ENCODE measurements at regions not wholly inside any gene's neighbourhood (a gene's known extent, or its start where the extent isn't known, plus 50 kb on each side); places are given as distances from the start of the nearest gene placed in this dataset.

DNA sequence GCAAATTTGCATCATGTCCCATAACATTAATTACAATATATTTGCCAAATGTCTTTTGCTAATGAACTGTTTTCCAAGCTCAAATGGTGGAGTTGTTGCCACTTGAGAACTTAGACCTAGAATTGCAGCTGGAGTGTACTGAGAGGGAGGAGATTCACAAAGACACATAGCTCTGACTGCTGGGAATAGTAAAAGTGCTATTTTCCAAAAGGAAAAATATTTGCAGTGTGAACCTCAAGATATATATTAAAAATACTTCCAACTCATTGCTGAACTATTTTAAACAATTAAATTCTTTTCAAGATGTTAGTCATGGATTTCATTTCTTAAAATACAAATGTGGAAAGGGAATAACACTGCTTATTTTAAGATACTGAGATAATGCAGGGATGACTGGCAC, 666.8 kb upstream of the ARPP21 start:
- DNase-seq (ENCODE audit: low read depth), result no peak

DNA sequence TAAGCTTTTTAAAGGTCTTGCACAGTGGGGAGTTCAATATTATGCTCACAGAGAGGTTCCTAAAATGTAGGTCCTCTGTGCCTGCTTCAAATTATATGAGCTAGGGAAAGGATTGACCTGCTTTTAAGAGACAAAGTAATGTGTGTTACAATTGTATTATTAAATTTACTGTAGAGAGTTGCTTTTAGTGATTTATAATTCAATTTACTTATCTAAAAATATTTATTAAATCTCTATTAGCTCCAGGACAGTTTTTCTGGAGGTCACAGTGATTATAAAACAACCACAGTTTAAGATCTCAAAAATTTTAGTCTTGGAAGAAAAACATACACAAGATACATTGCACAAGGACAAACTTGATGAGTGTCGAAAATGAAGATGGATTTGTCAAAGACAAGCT, 665.7 kb upstream of the ARPP21 start:
- no peak for DNase-seq (ENCODE audit: low read depth)

DNA sequence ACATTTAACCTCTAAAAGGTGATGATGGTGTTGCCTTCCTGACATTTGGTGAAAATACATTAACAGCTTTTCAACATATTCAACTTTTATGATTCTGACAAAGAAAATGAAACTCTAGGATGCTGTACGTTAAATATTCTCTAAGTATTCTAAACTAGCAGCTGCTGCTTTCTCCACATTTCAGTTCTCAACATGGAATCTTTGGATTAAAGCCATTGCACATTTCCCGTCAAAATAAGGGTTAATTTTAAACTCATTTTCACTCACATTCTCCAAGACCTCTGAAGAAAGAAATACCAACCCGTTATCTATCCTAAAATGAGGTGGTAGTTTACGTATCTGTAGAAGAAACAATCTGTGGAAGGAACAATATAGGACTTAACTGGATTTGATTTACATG, 655.7 kb upstream of the ARPP21 start:
- DNase-seq (ENCODE audit: low read depth), result no peak

DNA sequence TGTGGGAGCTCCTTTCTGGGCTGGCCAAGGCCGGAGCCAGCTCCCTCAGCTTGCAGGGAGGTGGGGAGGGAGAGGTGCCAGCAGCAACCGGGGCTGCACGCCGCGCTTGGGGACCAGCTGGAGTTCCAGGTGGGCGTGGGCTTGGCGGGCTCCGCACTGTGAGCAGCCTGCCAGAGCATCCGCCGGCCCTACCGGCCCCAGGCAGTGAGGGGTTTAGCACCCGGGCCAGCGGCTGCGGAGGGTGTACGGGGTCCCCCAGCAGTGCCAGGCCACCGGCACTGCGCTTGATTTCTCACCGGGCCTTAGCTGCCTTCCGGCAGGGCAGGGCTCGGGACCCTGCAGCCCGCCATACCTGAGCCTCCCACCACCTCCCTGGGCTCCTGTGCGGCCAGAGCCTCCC, 651.0 kb upstream of the ARPP21 start:
- DNase-seq (ENCODE audit: low read depth), result no peak

DNA sequence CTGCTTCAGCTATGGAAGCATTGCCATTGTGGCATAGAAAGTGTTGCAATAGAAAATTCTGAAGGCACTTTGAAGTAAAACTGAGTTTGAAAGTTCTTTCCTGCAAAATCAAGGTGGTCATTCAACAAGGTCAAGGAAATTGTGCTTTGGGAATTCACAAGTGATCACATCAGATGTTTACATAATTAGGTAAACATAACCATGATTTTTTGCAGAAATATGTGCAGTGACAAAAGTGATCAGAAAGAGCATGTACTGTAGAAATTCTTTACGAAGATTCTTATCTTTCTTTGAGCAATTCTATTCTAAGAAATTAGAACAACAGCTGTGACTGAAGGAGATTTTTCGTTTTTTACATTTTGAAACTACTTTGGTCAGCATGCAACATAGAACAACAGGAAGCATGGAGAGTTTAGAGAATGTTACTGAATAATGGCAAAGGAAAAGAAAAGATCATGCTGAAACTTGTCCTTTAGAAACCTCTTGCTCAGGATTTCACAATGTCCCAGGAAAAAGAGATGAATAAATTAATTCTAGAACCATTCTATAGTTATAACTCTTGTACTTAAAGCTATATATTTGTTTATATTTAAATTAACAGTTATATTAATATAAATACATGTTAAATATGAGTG, 643.4 kb upstream of the ARPP21 start:
- DNase-seq (ENCODE audit: low read depth), result no peak

DNA sequence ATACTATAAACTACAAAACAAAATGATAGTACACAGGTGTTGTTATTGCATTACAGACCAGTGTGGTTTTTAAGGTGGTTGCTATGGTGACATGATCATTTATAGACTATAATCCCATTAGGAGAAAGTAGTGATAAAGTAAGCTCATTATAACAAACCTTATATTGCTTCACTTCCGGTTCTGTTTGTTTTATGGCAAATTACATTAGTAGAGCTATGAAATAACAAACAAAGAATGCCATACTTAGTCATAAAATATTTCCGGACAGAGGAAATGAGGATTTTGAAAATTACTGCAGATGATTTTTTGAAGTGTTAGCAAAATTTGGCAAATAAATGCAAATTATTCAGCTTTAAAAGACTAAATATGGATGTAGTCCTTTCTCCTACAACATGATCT, 640.4 kb upstream of the ARPP21 start:
- no peak for DNase-seq (ENCODE audit: low read depth)

DNA sequence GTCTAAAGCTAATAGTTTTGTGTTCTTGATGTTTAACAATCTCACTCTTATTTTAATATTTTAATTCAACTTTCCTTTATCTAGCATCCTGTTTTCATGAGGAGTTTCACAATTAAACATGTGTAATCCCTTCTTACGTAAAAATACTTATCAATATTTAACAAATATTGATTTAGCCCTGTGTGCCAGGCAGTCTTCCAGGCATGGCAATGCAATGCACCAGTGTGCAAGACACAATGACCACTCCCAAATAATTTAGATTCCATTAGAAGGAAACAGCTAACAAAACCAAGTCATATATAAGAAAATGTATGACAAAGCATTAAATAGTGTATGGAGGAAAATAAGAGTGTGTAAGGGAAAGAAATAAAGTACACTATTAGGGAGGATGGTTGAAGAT, 627.1 kb upstream of the ARPP21 start:
- DNase-seq (ENCODE audit: low read depth), result no peak

DNA sequence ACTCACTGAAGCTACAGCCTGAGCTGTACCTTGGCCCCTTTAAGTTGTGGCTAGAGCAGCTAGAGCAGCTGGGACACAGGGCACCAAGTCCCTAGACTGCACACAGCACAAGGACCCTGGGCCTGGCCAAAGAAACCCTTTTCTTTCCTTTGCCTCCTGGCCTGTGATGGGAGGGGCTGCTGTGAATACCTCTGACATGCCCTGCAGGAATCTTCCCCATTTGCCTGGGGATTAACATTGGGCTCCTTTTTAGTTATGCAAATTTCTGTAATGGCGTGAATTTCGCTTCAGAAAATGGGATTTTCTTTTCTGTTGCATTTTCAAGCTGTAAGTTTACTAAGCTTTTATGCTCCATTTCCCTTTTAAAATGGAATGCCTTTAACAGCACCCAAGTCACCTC, 611.2 kb upstream of the ARPP21 start:
- no peak for DNase-seq (ENCODE audit: low read depth)

DNA sequence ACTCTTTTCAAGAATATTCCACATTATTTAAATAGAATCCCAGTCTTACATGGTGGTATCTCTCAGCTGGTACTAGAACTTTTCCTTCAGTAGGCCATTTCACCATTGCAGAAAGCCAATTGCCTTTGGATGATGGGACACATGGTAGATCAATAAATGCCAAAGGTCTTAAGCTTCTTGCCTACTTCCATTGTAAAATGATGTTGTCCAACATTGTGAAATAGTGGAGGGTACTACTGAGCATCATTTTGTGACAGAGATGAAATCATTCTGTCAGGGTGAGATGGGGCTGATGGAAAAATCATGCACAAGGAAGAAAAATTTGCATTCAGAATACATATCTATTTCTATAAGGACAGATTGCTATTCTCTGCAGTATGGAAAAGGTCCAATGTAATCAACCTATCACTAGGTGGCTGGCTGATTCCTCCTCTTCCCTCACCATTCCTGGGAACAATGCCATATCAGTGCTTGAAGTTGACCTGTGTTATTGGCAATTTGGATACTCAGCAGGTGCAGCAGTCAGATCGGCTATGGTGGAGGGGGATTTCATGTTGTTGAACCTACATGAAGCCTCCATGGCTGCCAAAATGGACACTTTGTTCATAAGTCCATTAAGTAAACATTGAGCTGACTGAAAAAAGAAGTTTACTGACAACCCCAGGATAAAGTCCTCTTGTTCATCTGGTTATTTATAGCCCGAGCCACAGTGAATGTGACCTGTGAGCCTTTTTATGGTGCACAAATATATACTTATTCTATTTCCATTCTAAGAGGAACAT, 596.9 kb upstream of the ARPP21 start:
- DNase-seq (ENCODE audit: low read depth), result no peak

DNA sequence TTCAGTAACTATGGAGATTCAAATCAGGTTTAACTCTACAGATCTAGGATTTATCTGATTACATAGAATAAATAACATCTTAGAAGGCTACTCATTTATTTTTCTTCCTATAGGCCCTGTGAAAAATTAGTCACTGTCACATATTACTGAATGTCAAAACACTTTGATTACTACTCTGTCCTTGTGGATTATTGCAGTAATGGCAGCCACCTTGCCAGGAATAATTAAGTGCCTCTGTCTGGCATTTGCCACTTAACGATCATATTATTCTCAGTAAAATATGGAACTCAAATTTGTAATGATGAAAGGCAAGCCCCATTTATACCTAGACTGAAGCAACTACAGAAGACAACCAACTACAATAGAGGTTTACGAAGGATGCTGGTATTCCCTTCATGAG, 596.3 kb upstream of the ARPP21 start:
- no peak for DNase-seq (ENCODE audit: low read depth)

DNA sequence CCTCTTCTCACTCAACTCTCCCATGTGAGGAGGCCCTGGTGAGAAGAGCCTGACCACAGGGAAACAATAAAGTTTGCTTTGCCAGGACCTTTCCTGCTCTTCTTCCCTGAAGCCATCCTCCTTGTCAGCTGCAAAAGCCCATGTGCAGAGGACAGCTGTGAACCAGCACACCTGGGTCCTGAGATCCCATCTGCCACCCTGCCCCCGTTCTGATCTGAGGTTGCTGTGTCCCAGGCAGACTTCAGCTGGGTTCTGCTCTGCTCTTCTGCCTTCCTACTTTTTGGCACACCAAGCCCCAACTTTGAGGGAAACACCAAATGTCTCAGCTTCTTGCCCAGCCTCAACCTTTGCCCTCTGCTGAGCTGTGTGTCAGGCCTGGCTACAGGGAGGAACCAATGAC, 595.1 kb upstream of the ARPP21 start:
- no peak for DNase-seq (ENCODE audit: low read depth)

DNA sequence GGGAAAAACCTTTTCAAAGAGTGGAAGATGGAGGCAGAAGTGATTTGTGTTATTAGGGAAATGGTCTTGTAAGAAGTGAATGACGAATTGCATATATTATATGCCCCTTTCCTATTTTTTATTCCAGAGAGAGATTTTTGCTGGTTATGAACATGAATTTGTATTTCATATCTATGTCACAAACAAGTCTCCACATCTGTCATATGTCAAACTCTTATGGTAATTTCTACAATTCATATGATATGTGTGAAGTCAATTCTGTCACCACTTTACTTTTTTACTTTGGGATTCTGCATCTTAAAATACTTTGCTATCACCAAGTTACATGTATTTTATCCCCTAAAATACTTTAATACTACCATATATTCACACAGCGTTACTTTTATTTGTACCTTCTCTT, 594.2 kb upstream of the ARPP21 start:
- DNase-seq (ENCODE audit: low read depth), result no peak

DNA sequence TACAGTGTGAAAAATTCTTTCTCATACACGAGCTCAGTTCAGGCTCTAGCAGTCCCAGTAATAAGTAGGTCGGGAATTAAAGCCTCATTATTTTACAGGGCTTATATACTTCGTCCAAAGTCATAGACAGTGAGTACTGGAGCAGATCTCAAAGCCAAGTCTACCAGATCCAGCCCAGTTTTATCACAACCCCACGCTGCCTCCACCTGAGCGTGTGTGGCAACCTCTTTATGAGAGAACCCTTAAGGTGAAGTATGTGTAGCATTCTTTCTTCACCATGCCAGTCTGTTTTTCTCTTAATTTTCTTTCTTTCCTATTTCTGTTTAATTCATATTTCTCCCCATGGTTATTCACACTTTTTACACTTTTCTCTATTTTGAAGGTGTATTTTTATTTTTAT, 574.6 kb upstream of the ARPP21 start:
- DNase-seq (ENCODE audit: low read depth), result no peak

DNA sequence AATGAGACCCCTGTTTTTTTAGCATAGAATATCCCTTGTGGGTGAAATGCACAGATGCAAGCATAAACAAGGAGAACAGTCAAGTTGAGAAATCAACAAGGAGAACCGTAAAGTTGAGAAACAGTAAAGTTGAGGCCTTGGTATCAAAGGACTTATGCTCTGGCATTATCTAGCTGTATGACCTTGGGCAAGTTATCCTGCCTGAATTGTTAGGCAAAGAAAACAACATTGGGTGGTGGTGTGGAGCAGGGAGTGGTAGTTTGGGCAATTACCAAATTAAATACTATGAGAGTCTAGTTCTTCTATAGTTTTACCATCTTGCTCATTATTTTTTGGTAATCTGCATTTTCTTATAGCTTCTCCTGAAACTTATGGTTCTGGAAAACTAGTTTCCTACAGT, 573.4 kb upstream of the ARPP21 start:
- no peak for DNase-seq (ENCODE audit: low read depth)

DNA sequence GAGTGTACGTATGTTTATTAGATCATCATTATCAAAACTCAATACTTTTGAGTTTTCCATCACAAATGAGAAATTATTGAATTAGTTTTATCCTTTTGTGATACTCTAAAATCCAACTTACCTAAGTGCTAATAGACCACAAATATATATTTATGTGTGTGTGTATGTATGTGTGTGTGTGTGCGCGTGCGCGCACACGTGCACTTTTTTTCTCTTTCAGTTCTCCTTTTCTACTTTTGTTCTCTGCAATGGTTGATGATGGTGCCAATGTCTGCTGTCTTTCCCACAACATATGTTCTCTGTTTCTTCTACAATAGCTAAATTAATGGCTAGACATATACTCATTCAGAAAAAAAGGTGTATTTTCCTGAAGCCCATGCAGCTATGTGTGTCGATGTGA, 571.6 kb upstream of the ARPP21 start:
- DNase-seq (ENCODE audit: low read depth), result no peak

DNA sequence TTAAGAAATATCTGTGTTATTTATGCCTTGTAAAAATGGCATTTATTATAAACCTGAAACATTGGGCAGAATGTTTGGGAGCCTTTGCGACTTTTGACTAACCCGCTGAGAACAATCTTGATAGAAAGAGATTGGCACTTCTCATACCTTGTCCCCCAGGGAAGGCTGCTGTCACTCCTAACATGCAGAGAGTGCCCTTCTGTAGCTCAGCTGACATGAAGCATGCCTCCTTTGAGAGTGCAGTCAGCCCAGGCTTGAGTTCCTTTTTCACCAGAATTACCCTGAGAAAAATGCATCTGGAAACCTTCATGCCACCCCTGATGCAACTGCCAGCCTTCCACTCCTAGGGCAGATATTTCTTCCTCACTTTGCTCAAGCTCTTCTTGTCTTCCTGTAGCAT, 569.2 kb upstream of the ARPP21 start:
- DNase-seq (ENCODE audit: low read depth), result no peak

DNA sequence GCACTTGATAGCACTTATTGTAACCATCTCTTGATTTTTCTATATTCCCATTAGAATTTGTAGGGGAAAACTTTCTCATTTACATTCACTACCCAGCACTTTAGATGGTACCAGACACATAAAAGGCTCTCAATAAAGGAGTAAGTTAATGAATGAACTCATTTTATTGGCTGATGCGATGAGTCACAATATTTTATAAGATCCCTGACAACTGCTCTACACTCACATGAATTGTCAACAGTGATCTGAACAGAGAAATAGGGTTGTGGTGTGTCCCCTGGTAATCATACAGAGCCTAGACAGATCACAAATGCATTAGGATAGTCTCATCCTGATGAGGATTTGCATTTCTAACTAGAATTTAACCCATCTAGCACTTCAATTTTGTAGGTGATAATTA, 567.6 kb upstream of the ARPP21 start:
- DNase-seq (ENCODE audit: low read depth), result no peak

DNA sequence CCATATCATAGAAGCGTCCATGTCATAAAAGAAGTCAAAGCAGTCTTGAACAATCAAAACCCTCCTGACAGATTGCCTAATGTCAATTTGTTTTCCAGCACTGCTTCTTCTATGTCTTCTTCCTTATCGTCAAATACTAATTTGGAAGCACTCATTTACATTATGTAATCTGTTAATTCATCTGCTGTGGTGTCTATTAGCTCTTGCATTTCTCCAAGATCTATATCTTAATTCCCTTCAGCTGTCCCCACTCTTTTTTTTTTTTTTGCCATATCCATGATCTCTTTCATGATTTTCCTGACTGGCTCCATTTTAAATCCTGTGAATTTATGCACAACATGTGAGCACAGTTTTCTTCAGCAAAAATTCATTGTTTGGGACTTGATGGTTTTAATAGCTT, 560.5 kb upstream of the ARPP21 start:
- DNase-seq (ENCODE audit: low read depth), result no peak

DNA sequence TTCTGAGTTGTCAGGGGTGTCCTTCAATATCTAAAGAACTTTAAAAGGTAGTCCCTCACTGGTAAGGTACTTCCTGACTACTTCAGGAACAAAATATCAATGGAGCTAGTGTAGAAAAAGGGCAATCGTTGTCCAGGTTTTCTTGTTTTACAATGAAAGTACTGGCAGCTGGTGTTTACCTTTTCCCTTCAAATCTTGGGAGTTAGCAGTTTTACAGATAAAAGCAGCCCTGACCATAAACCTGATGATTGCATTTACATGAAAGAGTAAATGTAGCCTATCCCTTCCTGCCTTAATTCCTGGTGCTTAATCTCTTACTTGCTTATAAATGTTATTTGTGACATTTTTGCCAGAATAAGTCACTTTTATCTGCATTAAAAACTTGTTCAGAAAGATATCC, 559.9 kb upstream of the ARPP21 start:
- DNase-seq (ENCODE audit: low read depth), result no peak

DNA sequence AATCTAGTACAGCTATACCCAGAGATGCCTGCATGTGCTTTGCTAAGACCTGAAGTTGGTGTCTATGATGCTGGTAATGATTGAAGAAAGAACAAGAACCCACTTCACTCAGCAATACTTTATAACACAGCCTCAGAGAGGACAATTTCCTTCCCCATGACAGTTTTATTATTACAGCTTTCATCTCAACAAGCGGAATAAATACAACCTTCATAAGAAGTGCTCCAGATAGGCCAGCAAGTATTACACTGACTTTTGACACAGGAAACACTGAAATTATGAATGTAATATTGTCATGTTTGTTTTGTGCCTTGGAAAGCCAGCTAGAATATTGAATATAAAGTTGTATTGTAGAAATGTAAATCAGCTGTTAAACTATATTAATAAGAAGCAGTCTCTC, 557.4 kb upstream of the ARPP21 start:
- no peak for DNase-seq (ENCODE audit: low read depth)

DNA sequence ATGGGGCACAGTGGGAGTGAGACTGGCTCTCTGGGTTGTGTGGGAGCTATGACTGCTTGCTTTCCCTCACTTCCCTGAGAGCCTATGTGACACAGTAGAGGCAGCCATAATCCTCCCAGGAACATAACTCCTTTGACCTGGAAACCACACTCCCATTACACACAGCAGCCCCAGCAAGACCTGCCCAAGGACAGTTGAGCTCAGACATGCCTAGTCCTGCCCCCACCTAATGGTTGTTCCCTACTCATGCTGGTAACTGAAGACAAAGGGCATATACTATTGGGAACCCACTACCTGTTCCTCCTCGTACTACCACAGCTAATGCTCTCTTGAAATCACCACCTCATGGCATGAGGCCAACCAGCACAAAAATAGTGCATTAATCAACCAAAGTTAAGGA, 550.4 kb upstream of the ARPP21 start:
- no peak for DNase-seq (ENCODE audit: low read depth)

DNA sequence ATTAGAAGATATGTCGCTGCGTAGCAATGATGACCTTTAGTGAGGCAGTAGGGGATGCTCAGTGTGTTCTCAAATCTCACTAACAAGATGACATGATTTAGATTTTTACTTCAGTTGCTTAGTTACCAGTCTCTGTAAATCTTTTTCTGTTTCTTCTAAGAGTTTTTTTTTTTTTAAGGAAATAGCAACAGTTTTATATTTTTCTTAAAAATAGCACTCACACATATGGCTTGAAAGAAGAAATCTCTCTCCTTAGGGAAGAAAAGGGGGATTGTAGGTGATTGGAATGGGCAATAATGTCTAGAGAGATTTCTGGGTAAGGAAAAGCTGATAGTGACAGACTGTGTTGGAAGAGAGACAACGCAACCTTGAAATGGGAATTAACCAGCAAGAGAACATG, 524.6 kb upstream of the ARPP21 start:
- DNase-seq (ENCODE audit: low read depth), result no peak

DNA sequence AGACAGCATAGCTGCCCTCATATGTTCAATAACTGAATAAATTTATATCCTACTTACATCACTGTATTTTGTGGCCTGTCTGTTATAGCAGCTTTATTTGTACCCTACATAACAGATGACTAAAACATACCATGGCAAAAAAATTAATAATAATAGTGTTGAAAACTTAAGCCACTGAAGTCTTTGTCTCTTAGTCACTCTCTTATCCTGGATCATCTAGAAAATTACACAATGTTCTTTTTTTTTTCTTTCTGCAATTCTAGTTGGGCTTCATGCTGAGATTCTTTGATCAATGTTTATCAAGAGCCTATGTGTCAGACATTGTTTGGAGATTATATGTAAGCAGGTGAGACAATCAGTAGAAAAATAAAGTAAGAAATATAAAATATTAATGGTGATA, 519.3 kb upstream of the ARPP21 start:
- no peak for DNase-seq (ENCODE audit: low read depth)

DNA sequence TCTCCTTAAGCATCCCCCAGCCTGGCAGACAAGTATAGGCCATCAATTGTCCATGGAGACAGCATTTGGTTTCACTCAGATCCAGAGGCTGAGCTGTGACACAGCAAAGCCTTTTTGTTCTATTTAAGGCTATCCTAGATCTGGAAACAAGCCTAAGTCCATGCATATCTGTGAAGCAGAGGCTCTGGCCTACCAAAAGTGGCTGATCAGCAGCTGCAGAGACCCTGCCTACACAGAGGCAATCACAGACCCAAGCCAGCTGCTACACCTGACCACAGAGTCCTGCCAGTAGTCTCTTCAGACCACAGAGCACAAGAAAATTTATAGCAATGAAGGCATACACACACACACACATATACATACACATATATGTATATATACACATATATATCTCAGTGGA, 501.7 kb upstream of the ARPP21 start:
- no peak for DNase-seq (ENCODE audit: low read depth)
